ENCODE measurements at regions not wholly inside any gene's neighbourhood (a gene's known extent, or its start where the extent isn't known, plus 50 kb on each side); places are given as distances from the start of the nearest gene placed in this dataset.
"Not testable (repeated sequence)": the region's sequence is repeated elsewhere in the genome, so short reads cannot be mapped to it uniquely, and the experiment has no call there.

GRCh38 chr21:31790420-31790819 lies 58.5 kb upstream of the SCAF4 start:
- TF ChIP-seq POLR2A (IDR thresholded peaks at IDR 0.05; ENCODE audit: low read depth, low read length); POLR2AphosphoS5 (IDR thresholded peaks at IDR 0.05; ENCODE audit: low read depth, low read length); TAF1 (IDR thresholded peaks at IDR 0.05; ENCODE audit: borderline replicate concordance, low read depth, low read length): not testable (repeated sequence)
